ENCODE measurements at regions not wholly inside any gene's neighbourhood (a gene's known extent, or its start where the extent isn't known, plus 50 kb on each side); places are given as distances from the start of the nearest gene placed in this dataset.

GRCh38 chr3:27589795-27590194 is 105.6 kb upstream of the SLC4A7 start:
- DNase-seq: no peak

GRCh38 chr3:27585429-27585828 is 101.2 kb upstream of the SLC4A7 start:
- no peak for DNase-seq

- no peak for DNase-seq
Measured at GRCh38 chr3:27584874-27585273, 100.7 kb upstream of the SLC4A7 start.

GRCh38 chr3:27581852-27582251 is 97.7 kb upstream of the SLC4A7 start:
- DNase-seq: no peak

- DNase-seq: no peak
Measured at GRCh38 chr3:27578032-27578431, 93.8 kb upstream of the SLC4A7 start.

GRCh38 chr3:27577504-27577903 is 93.3 kb upstream of the SLC4A7 start:
- DNase-seq: no peak

- no peak for DNase-seq
Measured at GRCh38 chr3:27576171-27576570, 92.0 kb upstream of the SLC4A7 start.

GRCh38 chr3:27575499-27575898 is 91.3 kb upstream of the SLC4A7 start:
- DNase-seq: no peak

GRCh38 chr3:27574438-27574795 is 90.2 kb upstream of the SLC4A7 start:
- DNase-seq: no peak

- no peak for DNase-seq
Measured at GRCh38 chr3:27573780-27574437, 89.7 kb upstream of the SLC4A7 start.

- DNase-seq: no peak
Measured at GRCh38 chr3:27573138-27573537, 89.0 kb upstream of the SLC4A7 start.

- DNase-seq: no peak
Measured at GRCh38 chr3:27571345-27571744, 87.2 kb upstream of the SLC4A7 start.

GRCh38 chr3:27570421-27571106 is 86.4 kb upstream of the SLC4A7 start:
- peak; percentile 62 for DNase-seq

GRCh38 chr3:27568393-27568792 is 84.2 kb upstream of the SLC4A7 start:
- peak; percentile 51 for DNase-seq

- DNase-seq: no peak
Measured at GRCh38 chr3:27567251-27567650, 83.1 kb upstream of the SLC4A7 start.

GRCh38 chr3:27565201-27565852 is 81.1 kb upstream of the SLC4A7 start:
- no peak for DNase-seq

- DNase-seq: no peak
Measured at GRCh38 chr3:27561576-27561975, 77.4 kb upstream of the SLC4A7 start.

GRCh38 chr3:27560484-27561056 is 76.4 kb upstream of the SLC4A7 start:
- no peak for DNase-seq

- DNase-seq: peak; percentile 83
Measured at GRCh38 chr3:27559835-27560234, 75.7 kb upstream of the SLC4A7 start.

GRCh38 chr3:27559381-27559780 is 75.2 kb upstream of the SLC4A7 start:
- DNase-seq: no peak

GRCh38 chr3:27557411-27557810 is 73.2 kb upstream of the SLC4A7 start:
- DNase-seq: no peak

- DNase-seq: no peak
Measured at GRCh38 chr3:27556887-27557286, 72.7 kb upstream of the SLC4A7 start.

GRCh38 chr3:27554706-27555105 is 70.5 kb upstream of the SLC4A7 start:
- DNase-seq: no peak
